ENCODE measurements at regions not wholly inside any gene's neighbourhood (a gene's known extent, or its start where the extent isn't known, plus 50 kb on each side); places are given as distances from the start of the nearest gene placed in this dataset.

DNA sequence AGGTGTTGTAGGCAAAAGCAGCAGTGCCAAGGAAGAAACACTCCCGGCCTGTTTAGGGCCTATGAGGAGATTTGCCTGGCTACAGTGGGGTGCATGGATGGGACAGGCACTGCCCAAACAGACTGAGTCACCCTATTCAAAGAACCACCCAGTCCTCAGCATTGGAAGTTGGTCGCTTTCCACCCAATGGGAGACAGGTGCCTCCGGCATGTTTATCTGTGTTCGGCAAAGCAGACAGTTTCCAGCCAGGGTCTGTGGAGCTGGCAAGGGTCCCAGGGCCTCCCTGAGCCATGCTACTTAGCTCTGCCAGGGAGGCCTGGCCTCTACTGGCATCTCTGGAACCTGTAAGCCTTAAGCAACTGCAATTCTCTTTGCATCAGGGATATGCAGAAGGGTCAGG, 165.1 kb upstream of the ATP6AP2 start:
- no peaks in the 10 kb centered on the region for H3K9me3 ChIP-seq (replicated peaks; ENCODE audit: control insufficient read depth, insufficient read depth, low read length)
- intact Hi-C loops (cut with micrococcal nuclease) = no loop called here

More for the DNA sequence above, 165.1 kb upstream of the ATP6AP2 start:
- Histone ChIP-seq H3K9ac (replicated peaks; ENCODE audit: extremely low read depth, insufficient read depth, low read length) (no peak overlapping the region), H2AFZ (ENCODE audit: low read depth, low read length) (no peak overlapping the region), H3K4me2 (ENCODE audit: insufficient read depth, low read length) (no peak overlapping the region), H3K9me1 (replicated peaks; ENCODE audit: control insufficient read depth, extremely low read depth, insufficient read depth, low read length) (no peaks in the 10 kb centered on the region), H3K4me1 (ENCODE audit: control insufficient read depth, extremely low read depth, insufficient read depth, low read length) (no peaks in the 10 kb centered on the region), H3K4me3 (replicated peaks in 1 of 3; ENCODE audit: insufficient read depth in 1 of 3, low read depth in 1 of 3, low read length in 3 of 3) (no peak overlapping the region), H3K27ac (ENCODE audit: insufficient read depth, low read depth, low read length) (no peak overlapping the region), H3K79me2 (ENCODE audit: control insufficient read depth, insufficient read depth, low read length) (no peaks in the 10 kb centered on the region), H3K27me3 (ENCODE audit: control insufficient read depth in 2 of 2, insufficient read depth in 2 of 2, low read length in 2 of 2) (peaks cover 0 to 2% of the 10 kb centered on the region in 2 experiments), H3K36me3 (ENCODE audit: control insufficient read depth in 2 of 2, extremely low read depth in 1 of 2, insufficient read depth in 2 of 2, low read length in 2 of 2) (no peaks in the 10 kb centered on the region), H4K20me1 (replicated peaks; ENCODE audit: control insufficient read depth, extremely low read depth, insufficient read depth, low read length) (no peaks in the 10 kb centered on the region)
- BruUV-seq (replicated peaks) = no TSS peak
- no peak for TF ChIP-seq FOS (IDR thresholded peaks at IDR 0.05; ENCODE audit: borderline replicate concordance, insufficient read depth, low read length)
- TF ChIP-seq, protein P1, sequence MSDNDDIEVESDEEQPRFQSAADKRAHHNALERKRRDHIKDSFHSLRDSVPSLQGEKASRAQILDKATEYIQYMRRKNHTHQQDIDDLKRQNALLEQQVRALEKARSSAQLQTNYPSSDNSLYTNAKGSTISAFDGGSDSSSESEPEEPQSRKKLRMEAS (IDR thresholded peaks at IDR 0.05; ENCODE audit: insufficient read depth, insufficient read length) = no peak
- no peak for TF ChIP-seq EZH2 (IDR thresholded peaks at IDR 0.05; ENCODE audit: borderline replicate concordance, low read depth, low read length, severe bottlenecking)
- no peak for TF ChIP-seq GATA2 (IDR thresholded peaks at IDR 0.05; ENCODE audit: insufficient read depth, insufficient read length, low read depth, low read length)
- TF ChIP-seq JUN (IDR thresholded peaks at IDR 0.05; ENCODE audit: borderline replicate concordance, insufficient read depth, insufficient read length, low read depth) = no peak
- TF ChIP-seq POLR2AphosphoS5 (IDR thresholded peaks at IDR 0.05; ENCODE audit: insufficient read depth, low read depth, low read length) = no peak
- TF ChIP-seq MYC (IDR thresholded peaks at IDR 0.05; ENCODE audit: low read depth, low read length) = no peak
- TF ChIP-seq, protein P2, sequence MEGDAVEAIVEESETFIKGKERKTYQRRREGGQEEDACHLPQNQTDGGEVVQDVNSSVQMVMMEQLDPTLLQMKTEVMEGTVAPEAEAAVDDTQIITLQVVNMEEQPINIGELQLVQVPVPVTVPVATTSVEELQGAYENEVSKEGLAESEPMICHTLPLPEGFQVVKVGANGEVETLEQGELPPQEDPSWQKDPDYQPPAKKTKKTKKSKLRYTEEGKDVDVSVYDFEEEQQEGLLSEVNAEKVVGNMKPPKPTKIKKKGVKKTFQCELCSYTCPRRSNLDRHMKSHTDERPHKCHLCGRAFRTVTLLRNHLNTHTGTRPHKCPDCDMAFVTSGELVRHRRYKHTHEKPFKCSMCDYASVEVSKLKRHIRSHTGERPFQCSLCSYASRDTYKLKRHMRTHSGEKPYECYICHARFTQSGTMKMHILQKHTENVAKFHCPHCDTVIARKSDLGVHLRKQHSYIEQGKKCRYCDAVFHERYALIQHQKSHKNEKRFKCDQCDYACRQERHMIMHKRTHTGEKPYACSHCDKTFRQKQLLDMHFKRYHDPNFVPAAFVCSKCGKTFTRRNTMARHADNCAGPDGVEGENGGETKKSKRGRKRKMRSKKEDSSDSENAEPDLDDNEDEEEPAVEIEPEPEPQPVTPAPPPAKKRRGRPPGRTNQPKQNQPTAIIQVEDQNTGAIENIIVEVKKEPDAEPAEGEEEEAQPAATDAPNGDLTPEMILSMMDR (IDR thresholded peaks at IDR 0.05; ENCODE audit: extremely low read depth in 1 of 2, insufficient read depth in 1 of 2, low read depth in 1 of 2, low read length in 2 of 2) = no peak
- TF ChIP-seq POLR2A (IDR thresholded peaks at IDR 0.05; ENCODE audit: low read depth, low read length) = no peak
- no peak for FAIRE-seq
- dilution Hi-C loops (cut with MboI; ENCODE audit: extremely low pct_ligation_motif_present, low sequenced_read_pairs) = no loop called here
- CTCF ChIA-PET = no interaction called here
- POLR2A ChIA-PET = no interaction called here
- no peak for DNase-seq (ENCODE audit: low read depth, low spot score)

Measured in endothelial cell of umbilical vein (primary cell).